ENCODE measurements at regions not wholly inside any gene's neighbourhood (a gene's known extent, or its start where the extent isn't known, plus 50 kb on each side); places are given as distances from the start of the nearest gene placed in this dataset.

GRCh38 chr9:105928416-105928815, 234.1 kb downstream of the TMEM38B start:
- intact Hi-C loops (cut with DNase I, micrococcal nuclease) = no loop called here
- Histone ChIP-seq H3K36me3 (ENCODE audit: low read depth) (no peaks in the 10 kb centered on the region), H3K4me1 (ENCODE audit: low read depth) (no peaks in the 10 kb centered on the region), H3K9me3 (peaks cover 3% of the 10 kb centered on the region), H3K4me3 (no peak overlapping the region)
- TF ChIP-seq, protein P1, sequence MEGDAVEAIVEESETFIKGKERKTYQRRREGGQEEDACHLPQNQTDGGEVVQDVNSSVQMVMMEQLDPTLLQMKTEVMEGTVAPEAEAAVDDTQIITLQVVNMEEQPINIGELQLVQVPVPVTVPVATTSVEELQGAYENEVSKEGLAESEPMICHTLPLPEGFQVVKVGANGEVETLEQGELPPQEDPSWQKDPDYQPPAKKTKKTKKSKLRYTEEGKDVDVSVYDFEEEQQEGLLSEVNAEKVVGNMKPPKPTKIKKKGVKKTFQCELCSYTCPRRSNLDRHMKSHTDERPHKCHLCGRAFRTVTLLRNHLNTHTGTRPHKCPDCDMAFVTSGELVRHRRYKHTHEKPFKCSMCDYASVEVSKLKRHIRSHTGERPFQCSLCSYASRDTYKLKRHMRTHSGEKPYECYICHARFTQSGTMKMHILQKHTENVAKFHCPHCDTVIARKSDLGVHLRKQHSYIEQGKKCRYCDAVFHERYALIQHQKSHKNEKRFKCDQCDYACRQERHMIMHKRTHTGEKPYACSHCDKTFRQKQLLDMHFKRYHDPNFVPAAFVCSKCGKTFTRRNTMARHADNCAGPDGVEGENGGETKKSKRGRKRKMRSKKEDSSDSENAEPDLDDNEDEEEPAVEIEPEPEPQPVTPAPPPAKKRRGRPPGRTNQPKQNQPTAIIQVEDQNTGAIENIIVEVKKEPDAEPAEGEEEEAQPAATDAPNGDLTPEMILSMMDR (IDR thresholded peaks at IDR 0.05) = no peak
- ATAC-seq (no peak), DNase-seq (no peak)

DNA sequence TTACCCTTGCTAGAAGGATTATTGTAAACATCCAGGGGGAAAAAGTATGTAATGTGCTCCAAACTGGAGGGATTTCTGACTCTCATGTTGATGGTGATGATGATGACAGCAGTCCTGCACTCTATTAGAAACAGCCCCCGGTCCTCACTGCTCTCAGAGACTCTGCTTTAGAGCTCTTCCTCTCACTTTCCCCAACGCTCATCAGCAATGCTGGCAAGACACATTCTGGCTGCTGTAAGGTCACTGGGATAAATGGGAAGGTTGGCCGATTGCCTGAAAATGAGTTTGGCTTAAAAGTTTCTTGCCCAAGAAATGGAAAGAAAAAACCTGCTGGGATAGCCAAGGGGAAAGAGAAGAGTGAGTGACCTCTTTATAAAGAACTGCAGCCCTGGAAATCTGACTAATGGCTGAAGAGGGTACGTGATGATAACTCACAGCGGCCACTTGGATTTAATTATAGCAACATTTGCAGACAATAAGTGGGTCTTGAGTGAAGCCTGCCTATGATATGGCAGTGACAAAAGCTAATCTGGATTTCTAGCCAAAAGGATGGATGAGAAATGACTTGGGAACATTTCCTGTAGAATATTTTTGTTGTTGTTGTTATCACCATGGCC, 235.8 kb downstream of the TMEM38B start:
- no peak overlapping the region for H3K4me3 ChIP-seq
- intact Hi-C loops (cut with DNase I, micrococcal nuclease) = no loop called here

DNA sequence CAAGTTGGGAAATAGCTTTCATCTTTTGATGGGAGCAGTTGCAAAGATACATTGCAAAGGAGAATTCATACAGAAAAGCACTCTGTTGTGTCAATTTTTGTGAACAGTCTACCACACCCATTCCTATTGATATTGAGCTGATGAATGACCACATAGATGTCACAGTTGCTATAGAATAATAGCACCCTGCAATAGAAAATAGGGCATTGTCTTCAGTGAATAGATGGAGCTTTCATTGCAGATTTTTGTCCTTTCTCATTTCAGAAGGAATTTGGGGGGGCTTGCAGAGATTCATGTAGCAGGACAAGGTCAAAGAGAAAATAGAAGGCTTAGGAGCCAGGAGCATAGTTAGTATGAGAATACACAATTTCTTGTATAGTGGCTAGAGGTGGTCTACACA, 237.9 kb downstream of the TMEM38B start:
- no peak overlapping the region for H3K4me3 ChIP-seq
- ATAC-seq (no peak), DNase-seq (no peak)
- no peaks in the 10 kb centered on the region for H3K36me3 ChIP-seq (ENCODE audit: low read depth)
- TF ChIP-seq, protein P1 (IDR thresholded peaks at IDR 0.05) = no peak
- H3K4me1 ChIP-seq (ENCODE audit: low read depth) = no peaks in the 10 kb centered on the region
- intact Hi-C loops (cut with DNase I, micrococcal nuclease) = no loop called here
- H3K9me3 ChIP-seq = peaks cover 5% of the 10 kb centered on the region

More for the DNA sequence above, 235.8 kb downstream of the TMEM38B start:
- peaks cover 5% of the 10 kb centered on the region for H3K9me3 ChIP-seq
- ATAC-seq = no peak
- H3K4me1 ChIP-seq (ENCODE audit: low read depth) = no peaks in the 10 kb centered on the region
- DNase-seq = no peak
- H3K36me3 ChIP-seq (ENCODE audit: low read depth) = no peaks in the 10 kb centered on the region
- TF ChIP-seq, protein P1 (IDR thresholded peaks at IDR 0.05) = no peak

- no peak overlapping the region for H3K4me3 ChIP-seq
- peaks cover 3% of the 10 kb centered on the region for H3K9me3 ChIP-seq
- no peak for DNase-seq
- no peaks in the 10 kb centered on the region for H3K36me3 ChIP-seq (ENCODE audit: low read depth)
- ATAC-seq = no peak
- intact Hi-C loops (cut with DNase I, micrococcal nuclease) = no loop called here
- TF ChIP-seq, protein P1 (IDR thresholded peaks at IDR 0.05) = no peak
- no peaks in the 10 kb centered on the region for H3K4me1 ChIP-seq (ENCODE audit: low read depth)
Observed at GRCh38 chr9:105950448-105950847, 256.1 kb downstream of the TMEM38B start.

DNA sequence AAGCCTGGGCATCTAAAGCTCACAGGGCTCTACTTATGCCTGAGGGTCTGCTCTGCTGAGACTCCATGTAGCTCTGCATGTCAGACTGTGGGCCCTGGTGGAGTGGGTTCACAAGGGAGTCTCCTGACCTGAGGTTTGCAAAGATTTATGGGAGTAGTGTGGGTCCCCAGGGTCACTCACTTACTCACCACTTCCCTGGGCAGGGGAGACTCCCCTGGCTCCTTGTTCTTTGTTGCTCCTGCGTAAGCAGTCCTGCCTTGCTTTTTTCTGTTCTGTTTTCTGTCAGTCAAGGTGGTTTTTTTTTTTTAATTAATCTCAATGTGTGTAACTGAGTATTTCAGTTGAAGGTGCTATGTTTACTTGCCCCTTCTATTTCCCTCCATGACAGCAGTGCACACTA, 256.6 kb downstream of the TMEM38B start:
- intact Hi-C loops (cut with DNase I, micrococcal nuclease) = no loop called here
- DNase-seq (no peak), ATAC-seq (no peak)
- Histone ChIP-seq H3K9me3 (peaks cover 3% of the 10 kb centered on the region), H3K36me3 (ENCODE audit: low read depth) (no peaks in the 10 kb centered on the region), H3K4me1 (ENCODE audit: low read depth) (no peaks in the 10 kb centered on the region), H3K4me3 (no peak overlapping the region)
- TF ChIP-seq, protein P1 (IDR thresholded peaks at IDR 0.05) = no peak

DNA sequence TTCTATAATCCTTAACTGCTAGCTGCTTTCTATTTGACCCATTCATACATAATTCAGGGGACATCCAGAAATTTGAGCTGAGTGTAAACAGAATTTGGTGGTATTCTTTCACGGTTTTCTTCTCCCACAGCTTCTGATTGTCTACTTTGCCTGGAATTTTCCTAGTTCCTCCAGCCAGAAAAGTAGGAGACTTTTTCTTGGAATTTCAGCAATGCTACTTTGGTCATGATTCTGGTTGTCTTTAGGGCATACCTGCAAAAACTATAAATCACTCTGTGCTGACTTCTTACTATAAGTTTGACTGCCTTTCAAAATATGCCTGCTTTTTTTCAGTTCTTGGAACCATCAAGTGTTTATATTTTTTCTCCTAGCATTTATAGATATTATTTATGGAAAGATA, 260.2 kb downstream of the TMEM38B start:
- TF ChIP-seq, protein P1 (IDR thresholded peaks at IDR 0.05) = no peak
- H3K9me3 ChIP-seq = no peaks in the 10 kb centered on the region
- H3K4me1 ChIP-seq (ENCODE audit: low read depth) = no peaks in the 10 kb centered on the region
- H3K36me3 ChIP-seq (ENCODE audit: low read depth) = no peaks in the 10 kb centered on the region
- ATAC-seq (no peak), DNase-seq (no peak)
- intact Hi-C loops (cut with DNase I, micrococcal nuclease) = no loop called here
- no peak overlapping the region for H3K4me3 ChIP-seq
